Putamen (tissue), 1 donor: ENCODE measurements at regions not wholly inside any gene's neighbourhood (a gene's known extent, or its start where the extent isn't known, plus 50 kb on each side); places are given as distances from the start of the nearest gene placed in this dataset.
A peak's percentile ranks its signal among the peaks of the same experiment; 100 is the strongest.
"Not testable (repeated sequence)": the region's sequence is repeated elsewhere in the genome, so short reads cannot be mapped to it uniquely, and the experiment has no call there.

Experiments used
- DNase-seq: peaks from one replicate; pipeline ENCODE4 v3.0.0-alpha.2; 2016; ENCODE audit warnings: low spot score

- no peak for DNase-seq
Observed at GRCh38 chr5:77909237-77909636, 133.1 kb upstream of the TBCA start.

GRCh38 chr5:77908787-77909186, 132.6 kb upstream of the TBCA start:
- DNase-seq, result no peak

GRCh38 chr5:77907786-77908185, 131.6 kb upstream of the TBCA start:
- no peak for DNase-seq

- no peak for DNase-seq
Observed at GRCh38 chr5:77906806-77907205, 130.7 kb upstream of the TBCA start.

GRCh38 chr5:77904362-77904761, 128.2 kb upstream of the TBCA start:
- no peak for DNase-seq

GRCh38 chr5:77900691-77901090, 124.6 kb upstream of the TBCA start:
- DNase-seq, result peak; percentile 94

GRCh38 chr5:77898385-77898784, 122.2 kb upstream of the TBCA start:
- DNase-seq, result peak; percentile 95

GRCh38 chr5:77896338-77896737, 120.2 kb upstream of the TBCA start:
- no peak for DNase-seq

- DNase-seq, result not testable (repeated sequence)
Observed at GRCh38 chr5:77894103-77894502, 118.0 kb upstream of the TBCA start.

- DNase-seq, result peak; percentile 58
Observed at GRCh38 chr5:77893225-77893860, 117.2 kb upstream of the TBCA start.

GRCh38 chr5:77892061-77893010, 116.2 kb upstream of the TBCA start:
- DNase-seq, result no peak

GRCh38 chr5:77885519-77885918, 109.4 kb upstream of the TBCA start:
- DNase-seq, result no peak

GRCh38 chr5:77882670-77883257, 106.6 kb upstream of the TBCA start:
- no peak for DNase-seq

- DNase-seq, result no peak
Observed at GRCh38 chr5:77881528-77881927, 105.4 kb upstream of the TBCA start.

- no peak for DNase-seq
Observed at GRCh38 chr5:77877516-77878355, 101.6 kb upstream of the TBCA start.

GRCh38 chr5:77876862-77877502, 100.8 kb upstream of the TBCA start:
- DNase-seq, result no peak

GRCh38 chr5:77876316-77876715, 100.2 kb upstream of the TBCA start:
- no peak for DNase-seq

- DNase-seq, result no peak
Observed at GRCh38 chr5:77874691-77875090, 98.6 kb upstream of the TBCA start.

- no peak for DNase-seq
Observed at GRCh38 chr5:77873239-77873638, 97.1 kb upstream of the TBCA start.

GRCh38 chr5:77871946-77872345, 95.8 kb upstream of the TBCA start:
- DNase-seq, result no peak

- DNase-seq, result no peak
Observed at GRCh38 chr5:77871016-77871415, 94.9 kb upstream of the TBCA start.
